Small intestine (tissue), 7 donors: ENCODE measurements at regions not wholly inside any gene's neighbourhood (a gene's known extent, or its start where the extent isn't known, plus 50 kb on each side); places are given as distances from the start of the nearest gene placed in this dataset.

Experiments used
- DNase-seq, 2 donors: peaks; one replicate each; pipeline versions ENCODE4 v3.0.0 to v3.0.0-alpha.2; 2013
- FAIRE-seq: peaks from 2 replicates; lab custom pipeline; 2012; peaks lifted over from hg19 to GRCh38; lab: Jason Lieb, UNC
- H3K27ac ChIP-seq, 3 donors: one replicate each; pipeline ENCODE4 v1.5.1; 2013; ENCODE audit warnings: low read length in 2 of 3, mild to moderate bottlenecking in 2 of 3, control low read depth in 1 of 3, inconsistent platforms in 1 of 3, low read depth in 1 of 3, moderate library complexity in 1 of 3
- H3K27me3 ChIP-seq, 3 donors: one replicate each; pipeline ENCODE4 v1.6.1; 2013; ENCODE audit warnings: low read length in 3 of 3, inconsistent platforms in 1 of 3; ENCODE audit not compliant: control insufficient read depth in 3 of 3, insufficient read depth in 3 of 3
- H3K36me3 ChIP-seq, 3 donors: one replicate each; pipeline ENCODE4 v1.6.1; 2013; ENCODE audit warnings: low read length in 3 of 3, inconsistent platforms in 1 of 3, low read depth in 1 of 3, mild to moderate bottlenecking in 1 of 3, moderate library complexity in 1 of 3; ENCODE audit not compliant: control insufficient read depth in 3 of 3, insufficient read depth in 2 of 3
- H3K4me1 ChIP-seq, 3 donors: one replicate each; pipeline ENCODE4 v1.6.1; 2013; ENCODE audit warnings: low read length in 2 of 3, inconsistent platforms in 1 of 3, low read depth in 1 of 3, mild to moderate bottlenecking in 1 of 3, moderate library complexity in 1 of 3; ENCODE audit not compliant: control insufficient read depth in 3 of 3, insufficient read depth in 2 of 3
- H3K4me3 ChIP-seq, 3 donors: one replicate each; pipeline ENCODE4 v1.5.1; 2013; ENCODE audit warnings: low read length in 3 of 3, control low read depth in 1 of 3, inconsistent platforms in 1 of 3, low read depth in 1 of 3, mild to moderate bottlenecking in 1 of 3, moderate library complexity in 1 of 3
- H3K9me3 ChIP-seq, 2 donors: one replicate each; pipeline ENCODE4 v1.6.1; 2013; ENCODE audit warnings: low read depth in 1 of 2, low read length in 1 of 2; ENCODE audit not compliant: control insufficient read depth in 2 of 2, insufficient read depth in 1 of 2
- WGBS, 3 donors: extraction: QIAGEN DNeasy Blood & Tissue Kit; methylation state at CpG; one replicate each; pipeline ENCODE4 v1.1.7; 2013; 5-methylcytosine and 5-hydroxymethylcytosine counted together
- donor health status: healthy with polysubstance abuse.
- donor health status: control.
- donor health status: control.
- donor health status: Bipolar disorder and iron deficiency.
- donor health status: healthy.

DNA sequence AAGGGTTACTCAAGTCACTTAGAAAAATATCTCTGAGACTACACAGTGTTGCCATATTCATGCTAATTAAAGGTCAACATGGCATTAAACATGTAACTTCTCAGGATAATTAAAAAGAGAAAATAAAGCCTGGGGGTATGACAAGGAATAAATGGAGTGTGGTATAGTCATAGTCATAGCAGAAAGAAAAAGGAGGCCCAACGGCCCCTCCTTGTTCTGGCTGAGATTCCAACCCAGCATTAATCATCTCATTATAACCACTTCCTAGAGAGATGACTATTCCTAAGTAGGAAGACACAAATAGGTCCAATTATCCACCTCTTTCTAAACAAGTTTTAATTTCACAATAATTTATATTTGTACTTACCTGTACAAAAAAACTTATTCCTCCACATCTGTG lies 778.4 kb upstream of the AADAT start:
- no peaks in the 10 kb centered on the region for H3K36me3 ChIP-seq
- no peaks in the 10 kb centered on the region for H3K9me3 ChIP-seq
- H3K4me3 ChIP-seq = no peak overlapping the region
- H3K4me1 ChIP-seq = no peaks in the 10 kb centered on the region
- WGBS, 3 donors = 21 to 38% (median 32%) methylated on average over 1 of the region's 1 CpG
- DNase-seq = no peak
- H3K27ac ChIP-seq = no peak overlapping the region
- H3K27me3 ChIP-seq = no peaks in the 10 kb centered on the region
- FAIRE-seq = no peak

DNA sequence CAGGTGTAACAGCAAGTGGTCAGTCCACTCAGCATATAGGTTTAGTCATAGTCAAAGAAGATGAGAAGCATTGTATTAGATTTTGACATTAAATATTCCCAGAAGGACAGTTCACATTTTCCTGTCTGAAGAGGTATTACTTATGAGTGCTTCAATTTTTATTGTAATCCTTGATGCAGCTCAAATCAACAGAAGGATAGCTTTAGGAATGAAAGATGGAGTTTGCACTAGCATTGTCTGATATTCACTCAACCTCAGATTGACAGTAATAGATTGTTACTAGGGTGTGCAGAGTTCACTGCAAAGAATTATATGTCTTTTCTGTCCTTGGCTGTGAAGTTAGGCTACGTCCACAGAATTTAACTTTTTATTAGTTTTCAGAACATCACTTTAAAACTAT lies 764.3 kb upstream of the AADAT start:
- no peaks in the 10 kb centered on the region for H3K36me3 ChIP-seq
- no peaks in the 10 kb centered on the region for H3K4me1 ChIP-seq
- no peak overlapping the region for H3K4me3 ChIP-seq
- no peaks in the 10 kb centered on the region for H3K27me3 ChIP-seq
- H3K9me3 ChIP-seq = no peaks in the 10 kb centered on the region
- WGBS, 3 donors = 65 to 83% (median 72%) methylated on average over 1 of the region's 1 CpG
- FAIRE-seq (no peak), DNase-seq (no peak)
- no peak overlapping the region for H3K27ac ChIP-seq

DNA sequence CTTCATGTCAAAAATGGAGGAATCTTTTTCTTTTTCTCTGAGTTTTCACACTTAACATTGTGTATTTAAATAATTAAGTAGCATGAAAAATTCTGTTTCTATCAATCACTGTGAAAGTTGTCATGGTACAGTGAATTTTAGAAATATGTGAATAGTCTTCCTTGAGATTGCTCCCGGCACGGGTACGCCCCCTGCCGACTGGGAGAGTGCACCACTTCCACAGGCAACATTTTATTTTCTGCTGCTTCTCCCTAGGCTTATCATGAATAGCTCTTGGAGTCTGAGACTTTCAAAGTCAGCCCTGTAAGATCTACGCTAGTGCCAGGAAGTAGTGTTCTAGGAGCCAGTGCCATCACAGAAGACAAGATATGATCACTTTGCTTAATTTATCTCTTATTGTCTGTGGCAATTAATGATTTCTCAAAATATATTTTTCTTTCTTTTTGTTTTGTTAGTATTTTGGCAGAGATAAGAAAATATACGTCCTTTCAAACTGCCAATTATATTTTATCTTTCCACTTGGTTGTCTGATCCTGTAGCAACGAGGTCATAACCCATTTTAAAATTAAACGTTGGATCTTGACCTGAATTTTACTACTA lies 763.8 kb upstream of the AADAT start:
- DNase-seq = peak; percentile 48 to 54
- FAIRE-seq = no peak
- Histone ChIP-seq H3K4me3 (no peak overlapping the region), H3K4me1 (no peaks in the 10 kb centered on the region), H3K27me3 (no peaks in the 10 kb centered on the region), H3K9me3 (no peaks in the 10 kb centered on the region), H3K36me3 (no peaks in the 10 kb centered on the region), H3K27ac (no peak overlapping the region)
- 8 to 23% (median 19%) methylated on average over 8 of the region's 8 CpGs for WGBS, 3 donors

DNA sequence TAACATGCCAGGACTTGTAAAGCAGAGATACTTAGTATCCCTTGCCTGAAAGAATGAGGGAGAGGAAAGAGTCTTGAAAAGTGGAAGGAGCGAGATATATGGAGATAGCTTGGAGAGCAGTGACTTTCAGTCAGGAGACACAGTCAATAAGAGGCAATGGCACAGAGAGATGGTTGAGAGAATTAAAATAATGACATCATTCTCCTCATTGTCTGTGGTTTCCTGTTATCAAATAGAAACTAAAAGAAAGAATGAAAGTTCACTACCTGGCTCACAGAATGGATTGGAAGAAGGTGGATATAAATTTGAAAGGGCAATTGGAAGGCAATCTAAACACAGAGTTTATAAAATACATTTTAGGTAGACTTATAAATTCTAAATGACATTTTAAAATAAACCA lies 760.2 kb upstream of the AADAT start:
- no peak for FAIRE-seq

DNA sequence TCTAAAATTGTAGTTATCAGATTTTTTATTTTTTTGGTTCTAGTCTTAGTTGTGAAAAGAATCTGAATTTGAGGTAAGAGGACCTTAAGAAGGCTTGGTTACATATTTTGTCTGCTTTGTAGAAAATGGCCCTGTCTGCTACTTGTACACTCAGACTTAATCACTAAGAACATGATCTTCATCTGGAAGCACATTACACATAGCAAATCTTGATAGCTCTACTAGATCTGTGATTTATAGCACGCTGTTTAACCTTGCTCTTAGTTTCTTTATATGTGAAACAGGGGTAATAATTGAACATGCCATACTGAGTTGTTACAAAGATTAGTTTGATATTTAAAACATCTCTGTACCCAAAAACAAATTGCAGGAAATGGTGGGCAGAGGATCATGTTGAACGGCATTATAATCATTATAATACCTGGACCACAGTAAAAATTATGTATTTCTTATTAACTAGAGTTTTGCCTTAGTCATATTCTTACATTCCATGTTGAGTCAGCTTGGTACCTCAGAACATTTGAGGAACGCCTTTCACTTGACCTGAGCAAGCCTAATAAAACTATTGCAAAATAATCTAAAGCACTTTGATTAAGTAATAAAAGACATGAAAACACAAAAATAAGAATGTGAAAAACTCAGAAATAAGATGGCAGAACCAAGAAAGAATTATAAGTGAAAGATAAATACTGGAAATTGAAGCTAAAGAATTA lies 738.0 kb upstream of the AADAT start:
- Histone ChIP-seq H3K27me3 (no peaks in the 10 kb centered on the region), H3K9me3 (no peaks in the 10 kb centered on the region), H3K4me3 (no peak overlapping the region), H3K27ac (no peak overlapping the region), H3K36me3 (no peaks in the 10 kb centered on the region), H3K4me1 (no peaks in the 10 kb centered on the region)
- DNase-seq = no peak
- WGBS, 3 donors = 71 to 80% (median 75%) methylated on average over 3 of the region's 3 CpGs
- FAIRE-seq = no peak

More for the DNA sequence above, 760.2 kb upstream of the AADAT start:
- Histone ChIP-seq H3K4me1 (no peaks in the 10 kb centered on the region), H3K27ac (no peak overlapping the region), H3K36me3 (no peaks in the 10 kb centered on the region), H3K4me3 (no peak overlapping the region), H3K9me3 (no peaks in the 10 kb centered on the region), H3K27me3 (no peaks in the 10 kb centered on the region)
- no peak for DNase-seq
- 77 to 79% (median 79%) methylated on average over 1 of the region's 1 CpG for WGBS, 3 donors

DNA sequence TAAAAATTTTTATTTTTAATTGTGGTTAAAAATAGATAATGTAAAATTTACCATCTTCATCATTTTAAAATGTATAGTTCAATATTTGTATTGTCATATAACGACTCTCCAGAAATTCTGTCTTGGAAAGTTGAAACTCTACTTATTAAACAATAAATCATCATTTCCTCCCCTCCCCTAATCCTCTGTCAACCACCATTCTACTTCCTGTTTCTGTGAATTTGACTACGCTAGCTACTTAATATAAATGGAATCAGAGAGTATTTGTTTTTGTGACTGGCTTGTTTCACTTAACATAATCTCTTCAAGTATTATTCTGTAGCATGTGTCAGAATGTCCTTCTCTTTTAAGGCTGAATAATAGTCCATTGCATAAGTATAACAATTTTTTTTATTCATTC lies 729.0 kb upstream of the AADAT start:
- no peak overlapping the region for H3K4me3 ChIP-seq
- DNase-seq = no peak
- no peaks in the 10 kb centered on the region for H3K36me3 ChIP-seq
- peaks cover 1 to 20% of the 10 kb centered on the region in 2 donors for H3K9me3 ChIP-seq
- WGBS, 3 donors = 38 to 58% (median 52%) methylated on average over 2 of the region's 2 CpGs
- H3K27ac ChIP-seq = no peak overlapping the region
- no peak for FAIRE-seq
- H3K27me3 ChIP-seq = no peaks in the 10 kb centered on the region
- H3K4me1 ChIP-seq = no peaks in the 10 kb centered on the region

DNA sequence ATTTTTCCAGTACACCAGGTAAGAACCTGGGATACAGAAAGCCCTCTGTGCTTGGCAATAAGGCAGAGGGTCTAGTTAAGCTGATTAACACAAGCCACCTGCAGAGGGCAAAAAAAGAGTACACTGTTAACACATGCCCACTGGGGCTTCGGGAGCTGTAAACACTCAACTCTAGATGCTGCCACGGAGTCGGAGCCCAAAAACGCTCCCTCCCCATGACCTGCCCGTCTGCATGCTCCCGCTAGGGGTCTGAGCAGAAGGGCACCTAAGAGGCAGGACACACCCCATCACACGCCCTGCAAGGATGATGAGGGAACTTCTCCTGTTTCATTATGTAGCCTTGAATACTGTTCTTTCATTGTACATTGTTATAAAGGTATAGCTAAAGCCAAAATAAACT lies 715.6 kb upstream of the AADAT start:
- Histone ChIP-seq H3K4me1 (no peaks in the 10 kb centered on the region), H3K9me3 (no peaks in the 10 kb centered on the region), H3K27me3 (no peaks in the 10 kb centered on the region), H3K36me3 (no peaks in the 10 kb centered on the region), H3K4me3 (no peak overlapping the region), H3K27ac (no peak overlapping the region)
- FAIRE-seq = no peak
- 76 to 85% (median 76%) methylated on average over 7 of the region's 7 CpGs for WGBS, 3 donors
- no peak for DNase-seq

DNA sequence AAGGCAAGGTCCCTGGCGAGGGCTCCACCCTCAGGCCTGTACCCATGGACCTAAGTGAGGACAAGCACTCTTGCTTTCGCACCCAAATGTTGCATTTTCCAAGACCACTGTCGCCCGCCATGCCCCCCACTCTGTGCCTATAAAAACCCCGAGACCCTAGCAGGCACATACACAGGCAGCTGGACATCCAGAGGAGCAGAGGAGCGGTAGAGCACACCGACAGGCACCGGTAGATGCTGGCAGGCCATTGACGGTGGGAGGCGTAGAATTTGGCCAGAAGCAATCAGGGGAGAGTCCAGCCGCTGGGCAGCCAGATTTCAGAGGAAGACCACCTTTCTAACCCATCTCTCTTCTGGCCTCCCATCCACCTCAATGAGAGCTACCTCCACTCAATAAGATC lies 715.2 kb upstream of the AADAT start:
- no peaks in the 10 kb centered on the region for H3K36me3 ChIP-seq
- WGBS, 3 donors = 80 to 92% (median 85%) methylated on average over 11 of the region's 11 CpGs
- H3K9me3 ChIP-seq = no peaks in the 10 kb centered on the region
- H3K27ac ChIP-seq = no peak overlapping the region
- FAIRE-seq = no peak
- DNase-seq = no peak
- no peaks in the 10 kb centered on the region for H3K27me3 ChIP-seq
- H3K4me1 ChIP-seq = no peaks in the 10 kb centered on the region
- no peak overlapping the region for H3K4me3 ChIP-seq

DNA sequence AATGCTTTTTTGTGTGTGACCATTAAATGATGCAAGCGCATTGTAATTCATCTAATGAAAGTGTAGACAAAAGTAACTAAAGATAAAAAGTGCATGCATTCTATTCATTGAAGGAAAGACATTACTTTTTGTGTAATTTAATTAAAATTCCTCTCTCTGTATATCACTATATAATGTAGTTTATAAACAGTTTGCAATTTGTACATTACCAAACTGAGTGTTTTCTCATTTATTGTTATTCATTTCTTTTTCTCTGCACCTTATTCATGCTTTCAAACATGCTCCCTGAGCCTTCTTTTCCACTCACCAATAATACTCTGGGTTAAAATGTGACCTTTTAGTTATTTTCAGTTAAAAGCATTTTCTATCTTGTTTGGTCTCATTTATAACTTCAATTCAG lies 713.7 kb upstream of the AADAT start:
- Histone ChIP-seq H3K4me3 (no peak overlapping the region), H3K27ac (no peak overlapping the region), H3K36me3 (no peaks in the 10 kb centered on the region), H3K9me3 (no peaks in the 10 kb centered on the region), H3K4me1 (no peaks in the 10 kb centered on the region), H3K27me3 (no peaks in the 10 kb centered on the region)
- 92 to 98% (median 95%) methylated on average over 1 of the region's 1 CpG for WGBS, 3 donors
- DNase-seq = no peak
- FAIRE-seq = no peak
